HepG2 (cell line): ENCODE measurements at regions not wholly inside any gene's neighbourhood (a gene's known extent, or its start where the extent isn't known, plus 50 kb on each side); places are given as distances from the start of the nearest gene placed in this dataset.

ENCODE experiments used
- ATAC-seq: fragments of 200-7000 bp; cut with Tn5 transposase; 3 replicates; pipeline ENCODE4 v1.9.1; 2020; ENCODE audit warnings: mild to moderate bottlenecking, moderate library complexity
- BruUV-seq: library from RNA; stranded (reverse); fragments of 400-500 nt; replicated peaks from 2 replicates; lab custom pipeline; 2021; lab: Mats Ljungman, UMichigan
- CTCF ChIA-PET: fragments of 300-600 bp; formaldehyde crosslinking; extraction: SDS; loops from one replicate; lab custom pipeline; 2021; ENCODE audit warnings: low total read pairs, inconsistent platforms, low intra/inter-chr PET ratio; lab: Yijun Ruan, JAX
- POLR2A ChIA-PET: fragments of 350-600 bp; sonication (Branson Sonifier 250); formaldehyde crosslinking; loops from one replicate; lab custom pipeline; 2020; ENCODE audit warnings: antibody characterized with exemption, inconsistent platforms; lab: Yijun Ruan, JAX
- DNase-seq: peaks from one replicate; pipeline ENCODE4 v3.0.0-alpha.2; 2015; ENCODE audit warnings: low spot score
- FAIRE-seq: peaks from 3 replicates; lab custom pipeline; 2011; peaks lifted over from hg19 to GRCh38; lab: Jason Lieb, UNC
- H2AFZ ChIP-seq: one replicate; pipeline ENCODE4 v1.6.1; 2011; ENCODE audit warnings: low read length, inconsistent platforms
- H3K27ac ChIP-seq: fragments of 300-600 bp; 3 replicates; pipeline ENCODE4 v1.8.0; 2011; ENCODE audit warnings: mixed run types, mild to moderate bottlenecking, mixed read lengths, low read length, inconsistent platforms; ENCODE audit not compliant: insufficient read depth; ENCODE audit errors: extremely low read length
- H3K27me3 ChIP-seq, 2 experiments: fragments of 200-600 bp in 1 of 2; 2 replicates in 1 of 2; 3 replicates in 1 of 2; pipeline versions ENCODE4 v1.6.0 to v1.8.0; 2011; ENCODE audit warnings: low read length in 2 of 2, mild to moderate bottlenecking in 2 of 2, moderate library complexity in 2 of 2, inconsistent platforms in 1 of 2; ENCODE audit not compliant: insufficient read depth in 2 of 2, control insufficient read depth in 1 of 2
- H3K36me3 ChIP-seq, 2 experiments: fragments of 200-600 bp in 1 of 2; replicated peaks in 1 of 2; 2 replicates in 1 of 2; 3 replicates in 1 of 2; pipeline versions ENCODE4 v1.5.1 to v1.8.0; 2011; ENCODE audit warnings: low read length in 2 of 2, inconsistent platforms in 1 of 2; ENCODE audit not compliant: insufficient read depth in 2 of 2, control insufficient read depth in 1 of 2
- H3K4me1 ChIP-seq: 2 replicates; pipeline ENCODE4 v1.5.1; 2012; ENCODE audit warnings: low read length, inconsistent platforms; ENCODE audit not compliant: insufficient read depth
- H3K4me2 ChIP-seq: 2 replicates; pipeline ENCODE4 v1.6.0; 2011; ENCODE audit warnings: low read depth, low read length, inconsistent platforms
- H3K4me3 ChIP-seq, 3 experiments: fragments of 200-600 bp in 1 of 3; sonication (generic), shearing (Covaris generic) in 1 of 3; replicated peaks in 1 of 3; 2 replicates each; pipeline ENCODE4 v1.5.1; 2011 to 2016; ENCODE audit warnings: low read length in 3 of 3, inconsistent platforms in 2 of 3, low read depth in 2 of 3, mild to moderate bottlenecking in 2 of 3, control low read depth in 1 of 3, mixed read lengths in 1 of 3; ENCODE audit not compliant: insufficient read depth in 1 of 3
- H3K79me2 ChIP-seq: one replicate; pipeline ENCODE4 v1.6.1; 2011; ENCODE audit warnings: low read length, inconsistent platforms; ENCODE audit not compliant: insufficient read depth
- H3K9ac ChIP-seq: 2 replicates; pipeline ENCODE4 v1.6.0; 2011; ENCODE audit warnings: mild to moderate bottlenecking, low read depth, low read length, inconsistent platforms; ENCODE audit not compliant: insufficient read depth
- H3K9me3 ChIP-seq: 2 replicates; pipeline ENCODE4 v1.5.1; 2012; ENCODE audit warnings: mild to moderate bottlenecking, low read length
- H4K20me1 ChIP-seq: 2 replicates; pipeline ENCODE4 v1.6.0; 2011; ENCODE audit warnings: inconsistent platforms, mild to moderate bottlenecking, low read length, moderate library complexity; ENCODE audit not compliant: insufficient read depth
- ELF1 ChIP-seq: sonication (generic); formaldehyde crosslinking; IDR thresholded peaks from 2 replicates; pipeline ENCODE4 v1.4.0; 2020; ENCODE audit warnings: missing genetic modification reagents
- HDAC6 ChIP-seq: fragments of 200-600 bp; sonication (generic); IDR thresholded peaks from 2 replicates; pipeline ENCODE4 v1.7.0; 2017; ENCODE audit warnings: mild to moderate bottlenecking, antibody characterized with exemption, low read length, low read depth
- ISL2 ChIP-seq: sonication (generic); formaldehyde crosslinking; IDR thresholded peaks from 2 replicates; pipeline ENCODE4 v1.5.0; 2020; ENCODE audit warnings: missing genetic modification reagents
- KLF9 ChIP-seq: IDR thresholded peaks from 2 replicates; pipeline ENCODE4 v1.6.1; 2016; ENCODE audit warnings: low read depth
- MIER3 ChIP-seq: IDR thresholded peaks from 2 replicates; pipeline ENCODE4 v1.6.1; 2016; ENCODE audit warnings: missing compliant biosample characterization, borderline replicate concordance
- MTA3 ChIP-seq: sonication (generic); formaldehyde crosslinking; IDR thresholded peaks from 2 replicates; pipeline ENCODE4 v1.4.0; 2020; ENCODE audit warnings: missing genetic modification reagents
- SCMH1 ChIP-seq: sonication (generic); formaldehyde crosslinking; IDR thresholded peaks from 2 replicates; pipeline ENCODE4 v1.9.0; 2021; ENCODE audit warnings: missing genetic modification reagents, mild to moderate bottlenecking, borderline replicate concordance
- SP1 ChIP-seq, 2 experiments: fragments of 450-650 bp in 1 of 2; sonication (generic) in 1 of 2; formaldehyde crosslinking in 1 of 2; IDR thresholded peaks; 2 replicates each; pipeline versions ENCODE4 v1.4.0 to v1.6.1; 2016 to 2020; ENCODE audit warnings: missing genetic modification reagents in 1 of 2
- TFAP4 ChIP-seq: sonication (generic); IDR thresholded peaks from 2 replicates; pipeline ENCODE4 v1.6.1; 2016; ENCODE audit warnings: low read depth, borderline replicate concordance
- TGIF2 ChIP-seq: IDR thresholded peaks from 2 replicates; pipeline ENCODE4 v1.6.1; 2016; ENCODE audit warnings: control low read depth, missing compliant biosample characterization
- ZNF256 ChIP-seq: sonication (generic); formaldehyde crosslinking; conservative IDR thresholded peaks from 2 replicates; pipeline ENCODE4 v1.4.0; 2020; ENCODE audit warnings: missing genetic modification reagents
- ZNF275 ChIP-seq: sonication (generic); formaldehyde crosslinking; IDR thresholded peaks from 2 replicates; pipeline ENCODE4 v1.8.0; 2022; ENCODE audit warnings: missing genetic modification reagents, mild to moderate bottlenecking, inconsistent platforms, borderline replicate concordance
- ZNF383 ChIP-seq: sonication (generic); formaldehyde crosslinking; IDR thresholded peaks from 2 replicates; pipeline ENCODE4 v1.4.0; 2020; ENCODE audit warnings: missing genetic modification reagents, mild to moderate bottlenecking, borderline replicate concordance
- ZNF431 ChIP-seq: sonication (generic); formaldehyde crosslinking; IDR thresholded peaks from 2 replicates; pipeline ENCODE4 v1.9.0; 2022; ENCODE audit warnings: missing genetic modification reagents, low read depth, mild to moderate bottlenecking, borderline replicate concordance
- ZNF569 ChIP-seq: sonication (generic); formaldehyde crosslinking; IDR thresholded peaks from 2 replicates; pipeline ENCODE4 v1.5.0; 2020; ENCODE audit warnings: mild to moderate bottlenecking, missing genetic modification reagents, moderate library complexity, borderline replicate concordance
- ZNF580 ChIP-seq: IDR thresholded peaks from 2 replicates; pipeline ENCODE4 v1.6.1; 2016; ENCODE audit warnings: low read depth, borderline replicate concordance
- ZNF660 ChIP-seq: sonication (generic); formaldehyde crosslinking; IDR thresholded peaks from 2 replicates; pipeline ENCODE4 v1.5.1; 2020; ENCODE audit warnings: mild to moderate bottlenecking, low read depth, missing genetic modification reagents, borderline replicate concordance
- ZNF878 ChIP-seq: sonication (generic); formaldehyde crosslinking; IDR thresholded peaks from 2 replicates; pipeline ENCODE4 v1.8.1; 2023; ENCODE audit warnings: mild to moderate bottlenecking, missing genetic modification reagents, moderate library complexity
- ZSCAN29 ChIP-seq: sonication (generic); formaldehyde crosslinking; conservative IDR thresholded peaks from 2 replicates; pipeline ENCODE4 v1.4.0; 2020; ENCODE audit warnings: mild to moderate bottlenecking, missing genetic modification reagents
- ZSCAN9 ChIP-seq: IDR thresholded peaks from 2 replicates; pipeline ENCODE4 v1.6.1; 2016; ENCODE audit warnings: borderline replicate concordance
- WGBS: methylation state at CpG from one replicate; pipeline ENCODE4 v1.1.6; 2017; ENCODE audit warnings: low lambda C conversion rate; 5-methylcytosine and 5-hydroxymethylcytosine counted together
- in situ Hi-C: cut with HindIII; loops from 2 replicates; pipeline ENCODE4 v1.10.0; 2017; ENCODE audit warnings: low pct_unique_long_range_greater_than_20kb; ENCODE audit not compliant: extremely low pct_ligation_motif_present
- intact Hi-C: fragments of 100-400 bp; cut with micrococcal nuclease; formaldehyde crosslinking; loops from one replicate; pipeline ENCODE4 v1.10.0; 2022; ENCODE audit not compliant: unreplicated experiment

GRCh38 chr5:113974976-113975375 is 386.9 kb upstream of the KCNN2 start:
- H3K4me2 ChIP-seq, result no peak overlapping the region

More at GRCh38 chr5:113974976-113975375, 386.9 kb upstream of the KCNN2 start:
- H3K27me3 ChIP-seq, result no peaks in the 10 kb centered on the region; a peak in 1 of 5 replicates
- ChIA-PET POLR2A (no interaction called here), CTCF (no interaction called here)
- H3K79me2 ChIP-seq, result no peaks in the 10 kb centered on the region
- no peaks in the 10 kb centered on the region for H3K9me3 ChIP-seq
- FAIRE-seq (no peak), DNase-seq (no peak), ATAC-seq (no peak)
- no peak overlapping the region for H3K27ac ChIP-seq
- H3K9ac ChIP-seq, result no peak overlapping the region
- 5% methylated on average over 1 of the region's 1 CpG for WGBS
- H3K4me1 ChIP-seq, result no peaks in the 10 kb centered on the region
- BruUV-seq, result no TSS peak
- no peaks in the 10 kb centered on the region for H4K20me1 ChIP-seq
- H2AFZ ChIP-seq, result no peak overlapping the region
- in situ Hi-C loops, result no loop called here
- H3K4me3 ChIP-seq, result no peak overlapping the region
- no peaks in the 10 kb centered on the region for H3K36me3 ChIP-seq
- intact Hi-C loops, result no loop called here
- no peak for TF ChIP-seq TGIF2 (CRISPR knock-in tag)
- TF ChIP-seq ZNF580 (CRISPR knock-in tag), result no peak
- no peak for TF ChIP-seq ZNF256 (CRISPR knock-in tag)
- TF ChIP-seq ZSCAN9 (CRISPR knock-in tag), result no peak
- no peak for TF ChIP-seq ZNF275
- no peak for TF ChIP-seq ISL2 (CRISPR knock-in tag)
- TF ChIP-seq ZNF383, result no peak
- TF ChIP-seq ELF1, result no peak
- TF ChIP-seq ZNF660 (CRISPR knock-in tag), result no peak
- TF ChIP-seq ZNF878 (CRISPR knock-in tag), result no peak
- no peak for TF ChIP-seq ZNF569
- TF ChIP-seq ZSCAN29, result no peak
- TF ChIP-seq ZNF431 (CRISPR knock-in tag), result no peak
- TF ChIP-seq SCMH1 (CRISPR knock-in tag), result no peak
- no peak for TF ChIP-seq SP1 (IDR thresholded peaks at IDR 0.05)
- no peak for TF ChIP-seq SP1 (CRISPR knock-in tag; IDR thresholded peaks at IDR 0.05)
- no peak for TF ChIP-seq HDAC6
- no peak for TF ChIP-seq KLF9 (CRISPR knock-in tag)
- TF ChIP-seq TFAP4, result no peak
- no peak for TF ChIP-seq MTA3
- no peak for TF ChIP-seq MIER3
